NCI-H146 treated with DMSO at 0.1 percent for 48 hours (cell line): ENCODE measurements at regions not wholly inside any gene's neighbourhood (a gene's known extent, or its start where the extent isn't known, plus 50 kb on each side); places are given as distances from the start of the nearest gene placed in this dataset.
"Not testable (repeated sequence)": the region's sequence is repeated elsewhere in the genome, so short reads cannot be mapped to it uniquely, and the experiment has no call there.

Source experiments
- DNase-seq: peaks from one replicate; lab custom pipeline; 2025; ENCODE audit not compliant: unreplicated experiment; lab: John Stamatoyannopoulos, UW

- DNase-seq: not testable (repeated sequence)
Observed at GRCh38 chr13:22952018-22952417, 228.8 kb upstream of the SGCG start.

DNA sequence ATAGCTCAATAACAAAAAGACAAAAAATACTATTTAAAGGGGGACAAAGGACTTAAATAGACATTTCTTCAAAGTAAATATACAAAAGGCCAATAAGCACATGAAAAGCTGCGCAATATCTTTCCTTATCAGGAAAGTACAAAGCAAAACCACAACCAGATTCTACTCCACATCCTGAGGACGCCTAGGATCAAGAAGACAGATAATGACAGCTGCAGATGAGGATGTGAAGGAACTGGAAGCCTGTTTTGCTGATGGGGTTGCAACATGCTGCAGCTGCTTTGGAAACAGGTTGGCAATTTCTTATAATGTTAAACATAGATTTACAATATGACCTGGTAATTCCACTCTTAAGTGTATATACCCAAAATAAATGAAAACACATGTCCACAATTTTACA lies 225.6 kb upstream of the SGCG start:
- DNase-seq: not testable (repeated sequence)

GRCh38 chr13:22956456-22957115 lies 224.2 kb upstream of the SGCG start:
- DNase-seq: not testable (repeated sequence)

DNA sequence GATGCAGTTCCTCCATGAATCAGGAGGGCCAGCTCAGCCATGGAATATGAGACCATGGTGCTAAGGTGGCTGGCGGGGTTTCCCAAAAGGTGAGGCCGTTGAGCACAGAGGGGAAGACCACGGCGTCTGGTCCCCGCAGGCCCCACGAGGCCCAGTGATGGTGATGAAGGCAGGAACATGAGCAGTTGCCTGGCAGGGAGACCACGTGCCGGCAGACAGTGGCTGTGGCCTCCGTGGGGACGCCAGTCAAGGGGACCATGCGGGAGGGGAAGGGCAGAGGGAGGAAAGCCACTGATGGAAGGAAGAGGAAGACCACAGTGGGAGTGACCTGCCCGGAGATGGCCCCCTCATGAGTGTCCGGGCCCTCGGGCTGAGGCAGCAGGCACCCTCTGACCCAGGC lies 220.9 kb upstream of the SGCG start:
- DNase-seq: not testable (repeated sequence)

DNA sequence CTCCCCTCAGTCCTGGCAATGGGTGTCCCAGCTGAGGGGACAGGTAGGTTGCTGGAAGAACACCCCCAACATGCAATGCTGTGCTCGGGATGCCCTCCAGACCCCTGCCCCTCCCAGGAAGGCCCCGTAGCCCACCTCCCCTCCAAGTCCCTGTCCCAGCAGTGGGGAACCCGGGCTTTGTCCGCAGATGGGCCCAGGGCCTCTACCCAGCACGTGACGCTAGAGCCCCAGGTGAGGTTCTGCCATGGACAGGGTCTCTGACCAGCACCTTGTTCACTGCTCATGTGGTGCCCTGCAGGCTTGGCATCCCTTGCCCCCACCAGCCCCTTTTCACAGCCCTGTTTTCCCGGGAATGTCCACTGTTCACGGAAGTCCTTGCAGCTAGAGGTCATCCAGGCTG lies 220.0 kb upstream of the SGCG start:
- no peak for DNase-seq

- DNase-seq: not testable (repeated sequence)
Observed at GRCh38 chr13:22961342-22961741, 219.4 kb upstream of the SGCG start.

GRCh38 chr13:22961835-22962537 lies 218.8 kb upstream of the SGCG start:
- DNase-seq: no peak

DNA sequence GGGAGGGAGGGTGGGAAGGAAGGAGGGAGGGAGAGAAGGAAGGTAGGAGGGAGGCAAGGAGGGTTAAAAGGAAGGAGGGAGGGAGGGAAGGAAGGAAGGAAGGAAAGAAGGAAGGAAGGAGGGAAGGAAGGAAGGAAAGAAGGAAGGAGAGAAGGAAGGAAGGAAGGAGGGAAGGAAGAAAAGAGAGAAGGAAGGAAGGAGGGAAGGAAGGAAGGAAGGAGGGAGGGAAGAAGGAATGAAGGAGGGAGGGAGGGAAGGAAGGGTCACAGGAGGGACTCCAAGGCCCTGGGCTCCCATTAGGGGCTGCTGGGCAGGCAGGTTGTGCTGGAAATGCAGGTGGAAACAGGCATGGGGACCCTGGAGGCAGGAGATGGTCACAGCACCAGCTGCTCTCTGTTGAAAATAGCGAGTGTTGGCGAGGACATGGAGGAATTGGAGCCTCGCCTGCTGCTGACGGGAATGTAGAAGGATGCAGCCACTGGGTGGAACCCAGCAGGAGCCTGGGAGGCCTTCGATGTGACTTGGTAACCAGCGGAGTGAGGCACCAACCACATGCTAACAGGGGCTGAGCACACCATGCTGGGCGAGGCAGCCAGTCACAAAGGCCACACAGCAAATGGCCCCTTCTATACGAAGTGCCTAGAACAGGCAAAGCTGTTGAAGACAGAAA lies 217.3 kb upstream of the SGCG start:
- DNase-seq: not testable (repeated sequence)

DNA sequence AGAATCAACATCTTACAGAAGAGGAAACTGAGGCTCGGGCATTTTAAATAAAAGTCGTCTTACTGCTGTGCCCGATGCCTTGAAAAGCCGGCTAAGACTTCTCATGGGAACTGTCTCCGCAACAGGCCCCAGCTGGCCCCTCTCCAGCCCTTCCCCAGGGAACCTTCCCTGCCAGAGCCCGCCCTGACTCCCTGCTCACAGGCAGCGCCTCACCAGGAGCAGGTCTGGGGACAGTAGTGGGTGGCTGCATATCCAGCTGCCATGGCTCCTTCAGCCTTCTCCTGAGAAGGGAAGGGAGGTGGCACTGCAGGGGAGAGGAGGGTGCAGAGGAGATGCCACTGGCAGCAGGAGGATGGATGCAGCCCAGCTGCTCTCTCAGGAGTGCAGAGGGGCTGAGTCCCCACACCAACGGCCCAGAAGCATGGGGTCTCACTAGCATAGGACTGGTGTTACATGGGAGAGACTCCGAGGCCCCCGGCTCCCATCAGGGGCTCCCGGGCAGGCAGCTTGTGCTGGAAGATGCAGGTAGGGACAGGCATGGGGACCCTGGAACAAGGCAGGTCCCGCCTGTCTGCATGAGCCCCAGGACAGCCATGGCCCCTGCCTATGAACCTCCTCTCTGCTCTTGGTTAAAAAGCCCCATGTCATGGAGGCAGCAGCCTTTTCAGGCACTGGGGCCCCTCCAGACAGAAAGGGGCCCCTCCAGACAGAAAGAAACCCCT lies 216.4 kb upstream of the SGCG start:
- DNase-seq: no peak

- not testable (repeated sequence) for DNase-seq
Observed at GRCh38 chr13:22965011-22965857, 215.5 kb upstream of the SGCG start.

DNA sequence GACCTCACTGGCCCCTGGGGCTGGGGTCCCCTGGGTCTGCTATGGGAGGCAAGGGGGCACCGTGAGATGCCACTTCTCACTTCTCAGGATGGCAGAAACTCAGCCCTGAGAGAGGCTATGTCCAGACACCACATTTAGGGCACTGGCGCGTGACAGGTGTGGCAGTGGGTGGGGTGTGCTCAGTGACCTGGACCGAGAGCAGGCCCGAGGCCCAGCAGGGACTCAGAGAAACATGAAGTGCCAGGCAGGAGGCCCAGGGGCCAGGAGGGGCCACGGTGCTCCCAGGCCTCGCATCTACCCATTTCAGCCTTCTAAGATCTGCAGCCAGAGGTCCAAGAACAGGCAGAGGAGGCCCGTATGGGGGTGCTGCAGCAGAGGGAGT lies 214.9 kb upstream of the SGCG start:
- not testable (repeated sequence) for DNase-seq

- DNase-seq: not testable (repeated sequence)
Observed at GRCh38 chr13:22966753-22967152, 214.0 kb upstream of the SGCG start.

GRCh38 chr13:22967669-22968068 lies 213.1 kb upstream of the SGCG start:
- DNase-seq: no peak

DNA sequence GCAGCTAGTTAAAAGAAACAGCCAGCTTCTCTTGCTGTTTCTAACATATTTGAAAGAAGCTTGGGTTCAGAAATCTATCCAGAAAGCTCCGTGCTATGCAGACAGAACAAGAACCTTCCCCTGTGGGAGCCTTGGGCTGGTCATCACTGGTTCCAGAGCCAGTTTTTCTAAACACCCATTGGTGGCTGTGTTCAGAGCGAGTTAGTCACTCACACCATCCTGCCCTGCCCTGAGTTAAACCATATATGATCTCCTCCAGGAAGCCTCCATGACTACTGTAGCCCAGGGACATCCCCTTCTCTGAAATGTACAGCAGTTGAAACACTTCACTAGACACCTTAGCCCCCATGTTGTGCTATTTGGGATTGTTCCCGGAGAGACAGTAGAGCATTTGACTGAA lies 200.8 kb upstream of the SGCG start:
- DNase-seq: no peak

DNA sequence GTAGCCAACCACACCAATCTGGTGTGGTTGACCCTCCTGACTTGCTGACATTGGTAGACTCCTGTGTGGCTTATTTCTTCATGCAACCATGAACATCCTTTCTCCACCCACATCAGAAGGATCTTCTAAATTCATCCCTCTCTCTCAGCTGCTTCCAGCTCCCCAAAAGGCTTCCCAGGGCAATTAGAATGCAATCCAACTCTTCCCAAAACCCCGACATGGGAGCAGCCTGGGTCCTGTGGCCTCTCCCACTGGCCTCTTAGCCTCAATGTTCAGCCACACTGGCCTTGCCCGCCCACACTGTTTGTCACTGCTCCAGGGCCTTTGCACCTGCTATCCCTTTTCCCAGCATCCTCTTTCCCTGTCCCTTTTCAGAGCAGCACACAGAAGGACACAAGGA lies 199.8 kb upstream of the SGCG start:
- DNase-seq: no peak

GRCh38 chr13:22993148-22993547 lies 187.6 kb upstream of the SGCG start:
- DNase-seq: no peak

DNA sequence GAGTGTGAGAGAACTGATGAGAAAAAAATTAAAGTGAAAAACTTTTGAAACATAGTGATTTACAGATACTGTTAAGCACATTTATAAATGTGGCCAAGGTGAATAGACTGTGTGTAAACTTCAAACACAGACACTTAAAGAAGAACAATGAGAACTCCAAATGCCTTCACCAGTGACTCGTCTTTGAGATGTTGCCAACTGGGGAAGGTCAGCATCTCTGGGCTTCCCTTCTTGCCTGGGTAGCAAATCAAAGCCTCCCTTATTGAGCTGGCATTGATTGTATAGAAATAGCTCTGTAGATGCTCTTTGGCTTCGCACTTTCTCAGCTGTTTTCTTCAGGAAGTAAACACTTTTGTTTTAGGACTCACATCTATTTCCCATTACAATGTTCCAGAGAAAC lies 177.3 kb upstream of the SGCG start:
- no peak for DNase-seq

- no peak for DNase-seq
Observed at GRCh38 chr13:23007426-23007825, 173.4 kb upstream of the SGCG start.

DNA sequence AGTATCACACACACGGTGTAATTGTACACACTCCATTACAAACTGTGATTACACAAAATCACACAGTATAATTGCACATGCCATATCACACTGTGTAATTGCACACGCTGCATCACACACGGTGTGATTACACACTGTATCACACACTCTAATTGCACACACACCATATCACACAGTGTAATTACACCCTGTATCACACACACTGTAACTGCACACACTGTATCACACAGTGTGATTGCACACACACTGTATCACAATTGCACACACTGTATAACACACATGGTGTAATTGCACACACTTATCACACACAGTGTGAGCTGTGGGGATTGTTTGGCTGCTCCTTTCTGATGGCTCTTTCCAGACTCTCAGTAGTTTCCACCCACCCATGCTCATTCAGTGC lies 162.6 kb upstream of the SGCG start:
- DNase-seq: no peak

DNA sequence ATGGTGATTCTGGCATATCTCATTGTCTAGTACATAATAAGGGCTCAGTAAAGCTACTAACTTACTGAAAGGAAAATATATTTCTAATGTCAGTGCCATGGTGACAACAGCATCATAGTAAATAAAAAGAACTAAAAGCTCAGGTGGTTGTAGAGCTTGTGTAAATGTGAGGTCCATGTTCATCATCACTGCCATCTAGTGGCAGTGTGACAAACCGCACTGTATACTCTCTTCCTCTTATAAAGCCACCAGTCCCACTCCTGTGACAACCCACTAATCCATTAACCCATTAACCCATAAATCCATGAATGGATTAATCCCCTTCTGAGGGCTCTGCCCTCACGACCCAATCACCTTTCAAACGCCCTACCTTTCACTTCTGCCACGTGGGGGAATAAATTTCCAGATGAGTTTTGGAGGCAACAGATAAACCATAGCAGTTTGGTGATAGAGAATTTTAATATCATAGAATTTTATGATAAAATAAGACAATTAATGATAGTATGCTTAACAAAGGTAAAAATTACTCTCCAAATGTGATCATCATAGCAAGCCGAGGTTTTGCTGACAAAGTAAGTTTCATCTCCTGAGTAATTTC lies 160.4 kb upstream of the SGCG start:
- DNase-seq: peak; percentile 0
